NCI-H1092 treated with DMSO at 0.1 percent for 48 hours (cell line): ENCODE measurements at regions not wholly inside any gene's neighbourhood (a gene's known extent, or its start where the extent isn't known, plus 50 kb on each side); places are given as distances from the start of the nearest gene placed in this dataset.

Source experiments
- DNase-seq: peaks from one replicate; lab custom pipeline; 2025; lab: John Stamatoyannopoulos, UW

DNA sequence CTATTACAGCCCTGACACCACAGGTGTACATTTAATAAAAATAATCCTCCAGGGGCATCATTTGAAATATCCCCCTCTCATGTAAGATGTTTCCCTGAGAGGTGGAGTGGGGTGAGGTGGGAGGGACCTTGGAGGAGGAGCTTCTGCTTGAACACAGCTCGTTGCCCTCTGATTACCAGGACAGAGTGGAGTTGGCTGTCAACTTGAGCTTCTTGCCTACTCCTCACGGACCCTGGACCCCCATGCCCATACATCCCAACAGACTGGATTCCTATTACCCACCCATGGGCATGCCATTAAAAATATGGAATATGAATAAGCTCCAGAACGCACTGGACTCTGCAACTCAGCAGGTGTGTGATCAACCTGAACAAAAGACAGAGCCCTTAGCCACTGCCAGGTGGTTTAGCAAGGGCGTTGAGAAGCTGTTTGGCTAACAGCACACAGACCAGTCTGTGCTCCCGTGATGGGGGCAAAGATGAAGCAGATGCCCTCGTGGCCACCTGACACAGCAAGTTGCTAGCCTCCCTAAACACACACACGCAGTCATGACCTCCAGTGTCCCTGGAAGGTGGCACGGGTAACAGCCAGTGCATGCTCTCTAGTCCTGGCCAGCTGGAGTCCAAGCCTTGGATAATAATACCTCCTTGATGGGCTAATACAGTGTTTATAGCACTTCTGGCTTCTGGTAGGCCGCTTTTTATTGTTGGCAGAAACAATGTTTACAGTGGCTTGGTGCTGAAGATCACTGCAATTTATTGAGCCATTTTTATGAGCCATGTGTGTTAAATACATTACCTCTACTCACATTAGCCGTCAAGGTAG lies 155.0 kb downstream of the TOMM20 start:
- DNase-seq: peak; percentile 98

DNA sequence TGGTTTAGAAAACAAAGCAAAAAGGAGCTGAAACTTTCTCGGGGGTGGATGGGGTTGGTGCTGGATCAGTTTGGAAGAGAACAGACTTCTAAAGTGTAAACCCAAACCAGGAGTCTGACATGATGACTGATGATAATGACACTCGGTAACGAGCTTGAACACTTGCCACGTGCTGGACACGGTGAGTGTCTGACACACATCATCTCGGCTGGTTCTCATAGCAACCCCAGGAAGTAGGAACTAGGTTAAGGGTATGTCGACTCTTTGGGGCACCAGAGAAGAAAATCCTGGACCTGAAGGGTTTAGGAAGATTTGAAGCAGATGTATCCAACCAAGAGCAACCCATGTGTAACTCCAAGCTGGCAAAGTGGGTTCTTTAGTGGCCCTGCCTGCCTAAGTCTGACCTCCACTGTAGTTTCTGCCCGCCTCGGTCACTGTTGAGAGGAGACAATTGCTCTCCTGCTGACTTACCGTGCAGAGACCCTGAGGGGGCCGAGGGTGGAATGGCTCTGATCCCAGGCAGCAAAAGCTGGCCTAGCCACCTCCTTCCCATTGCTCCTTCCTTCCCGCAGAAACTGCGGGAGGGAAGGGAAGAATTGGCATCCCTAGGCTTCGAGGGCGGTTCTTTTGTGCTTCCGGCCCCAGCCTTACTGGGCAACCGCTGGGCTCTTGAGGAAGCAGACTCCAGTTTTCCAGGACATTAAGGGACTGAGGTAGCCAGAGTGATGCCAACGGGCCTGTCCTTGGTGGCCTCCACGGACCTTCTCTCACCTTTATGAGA lies 156.0 kb downstream of the TOMM20 start:
- peak; percentile 43 for DNase-seq

DNA sequence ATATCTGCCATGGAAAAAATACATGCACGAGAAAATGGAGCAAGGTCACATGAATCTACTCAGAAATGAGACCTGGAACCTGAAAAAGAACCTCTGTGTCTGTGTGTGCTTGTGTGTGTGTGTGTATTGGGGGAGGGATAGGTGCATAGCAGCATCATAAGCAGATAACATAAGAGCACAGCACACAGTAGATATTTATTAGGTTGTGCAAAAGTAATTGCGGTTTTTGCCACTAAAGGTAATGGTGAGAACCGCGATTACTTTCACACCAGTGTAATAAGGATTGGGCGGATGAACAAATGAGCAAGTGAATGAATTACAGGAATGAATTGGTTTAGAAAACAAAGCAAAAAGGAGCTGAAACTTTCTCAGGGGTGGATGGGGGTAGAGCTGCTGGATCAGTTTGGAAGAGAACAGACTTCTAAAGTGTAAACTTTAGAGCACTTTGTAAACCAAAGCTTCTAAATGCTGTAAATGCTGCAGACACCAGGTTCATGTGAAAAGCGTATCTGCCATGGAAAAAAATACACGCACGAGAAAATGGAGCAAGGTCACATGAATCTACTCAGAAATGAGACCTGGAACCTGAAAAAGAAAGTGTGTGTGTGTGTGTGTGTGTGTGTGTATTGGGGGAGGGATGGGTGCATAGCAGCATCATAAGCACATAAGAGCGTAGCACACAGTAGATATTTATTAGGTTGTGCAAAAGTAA lies 156.9 kb downstream of the TOMM20 start:
- peak; percentile 57 for DNase-seq

DNA sequence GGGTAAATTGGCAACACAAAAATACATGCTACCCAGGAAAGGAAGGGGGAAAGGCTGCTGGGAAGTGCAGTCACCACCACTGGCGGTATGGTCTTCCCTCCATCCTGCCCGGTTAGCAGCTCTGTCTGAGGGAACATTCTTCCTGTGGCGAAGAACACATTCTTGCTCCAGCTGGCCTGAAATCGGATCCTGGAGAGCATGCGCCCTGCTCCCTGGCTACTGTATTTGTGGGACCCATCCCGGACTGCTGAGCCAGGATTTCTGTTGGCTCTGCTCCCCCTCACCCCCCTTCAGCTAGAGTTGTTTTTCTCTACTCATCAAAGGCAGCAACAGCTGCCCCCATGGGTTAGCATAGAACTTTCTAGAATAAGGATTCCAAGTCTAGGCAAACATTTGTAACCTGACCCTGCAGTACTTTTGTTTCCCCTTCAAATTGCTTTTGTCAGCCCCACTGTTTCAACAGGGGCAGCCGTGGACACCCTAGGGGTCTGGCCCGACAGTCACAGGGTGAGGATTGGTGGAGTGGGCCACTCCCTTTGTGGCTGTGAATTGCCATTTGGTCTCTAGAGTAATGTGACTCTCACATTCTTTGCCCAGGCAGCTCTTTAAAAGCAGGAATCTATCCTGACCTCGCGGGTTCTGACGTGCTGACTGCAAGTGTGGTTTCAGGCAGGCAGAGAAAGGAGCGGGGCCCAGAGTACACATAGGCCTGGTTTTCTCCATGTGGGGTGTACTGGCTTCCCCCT lies 157.7 kb downstream of the TOMM20 start:
- DNase-seq: peak; percentile 88

DNA sequence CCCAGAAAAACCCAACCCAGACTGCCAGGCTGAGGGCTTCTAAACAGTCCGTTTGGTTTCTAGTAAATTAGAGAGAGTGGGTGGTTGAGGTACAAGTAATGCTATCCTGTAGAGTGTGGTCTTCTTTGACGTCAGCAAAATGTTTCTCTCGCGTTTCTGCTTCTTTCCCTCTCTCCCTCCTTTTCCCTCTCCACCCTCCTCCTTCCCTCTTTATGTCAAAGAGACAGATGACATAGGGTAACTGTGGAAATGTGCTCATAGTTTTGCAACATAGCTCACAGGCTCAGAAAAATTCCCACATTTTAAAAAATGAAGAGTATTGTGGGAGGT lies 158.3 kb downstream of the TOMM20 start:
- peak; percentile 72 for DNase-seq

DNA sequence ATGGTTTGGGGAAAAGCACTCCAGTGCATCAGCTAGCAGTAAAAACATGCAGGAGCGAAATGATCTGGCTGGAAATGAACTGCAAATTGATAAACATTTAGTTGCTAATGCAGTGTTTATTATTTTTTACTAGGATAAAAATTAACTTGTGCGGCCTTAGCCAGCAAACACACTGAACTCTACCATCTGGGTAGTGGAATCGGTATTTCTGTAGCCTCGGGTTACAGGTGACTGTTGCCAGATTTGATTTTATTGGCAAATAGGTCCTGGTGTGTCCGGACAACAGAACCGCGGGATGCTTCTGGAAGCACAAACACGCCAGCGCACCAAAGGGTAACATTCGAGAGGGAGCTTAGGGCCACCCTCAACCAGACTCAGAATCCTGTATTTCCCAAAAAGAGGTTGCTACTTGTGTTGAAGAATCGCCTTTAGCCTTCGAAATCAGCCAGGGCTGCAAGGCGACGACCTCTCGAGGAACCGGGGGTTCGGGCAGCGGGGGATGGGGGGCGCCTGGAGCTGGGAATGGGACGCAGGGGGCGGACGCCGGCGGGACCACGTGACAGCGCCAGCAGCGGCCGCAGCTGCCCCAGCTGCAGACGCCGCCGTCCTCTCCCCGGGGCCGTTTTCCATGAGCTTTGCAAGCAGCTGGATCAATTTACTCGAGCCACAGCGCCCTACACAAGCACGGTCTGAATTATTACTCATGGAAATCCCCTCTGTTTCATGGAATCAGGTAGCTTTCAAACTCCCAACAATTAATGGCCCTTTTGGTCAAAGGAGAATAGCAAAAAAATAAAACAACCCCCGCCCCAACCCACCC lies 158.8 kb downstream of the TOMM20 start:
- peak; percentile 94 for DNase-seq

DNA sequence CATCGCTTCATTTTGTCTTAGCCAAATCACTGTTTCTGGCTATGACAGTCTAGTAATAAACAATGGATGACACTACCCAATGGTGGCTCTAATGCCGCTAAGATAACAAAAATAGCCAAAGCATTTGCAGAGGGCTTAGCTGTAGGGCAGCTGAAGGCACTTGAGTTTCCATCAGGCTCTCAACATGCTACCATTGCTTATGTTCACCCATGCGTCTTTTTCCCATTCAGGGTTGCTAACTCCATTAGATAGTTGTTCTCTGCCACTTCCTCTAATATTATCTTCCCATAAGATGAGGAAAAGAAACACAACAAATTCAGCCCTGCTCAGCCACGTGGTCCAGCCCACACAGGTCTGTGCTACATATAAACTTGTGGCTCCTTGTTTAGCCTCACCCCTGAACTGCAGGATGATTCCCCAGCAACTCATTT lies 159.6 kb downstream of the TOMM20 start:
- peak; percentile 77 for DNase-seq

DNA sequence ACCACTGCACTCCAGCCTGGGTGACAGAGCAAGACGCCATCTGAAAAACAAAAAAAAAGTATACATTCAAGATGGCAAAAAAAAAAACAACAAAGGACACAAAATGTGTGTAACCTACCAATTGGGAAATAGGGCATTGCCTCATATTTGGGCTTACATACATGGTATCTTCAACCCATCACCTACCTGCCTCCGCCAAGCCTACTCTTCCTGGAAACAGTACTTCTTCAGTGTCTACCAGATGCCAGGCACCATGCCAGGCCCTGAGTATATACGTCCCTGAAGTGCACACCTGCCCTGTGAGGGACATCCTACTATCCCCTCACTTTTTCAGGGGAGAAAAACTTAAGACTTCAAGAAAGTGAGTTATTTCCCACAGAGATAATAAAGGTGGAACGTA lies 160.2 kb downstream of the TOMM20 start:
- DNase-seq: peak; percentile 48

DNA sequence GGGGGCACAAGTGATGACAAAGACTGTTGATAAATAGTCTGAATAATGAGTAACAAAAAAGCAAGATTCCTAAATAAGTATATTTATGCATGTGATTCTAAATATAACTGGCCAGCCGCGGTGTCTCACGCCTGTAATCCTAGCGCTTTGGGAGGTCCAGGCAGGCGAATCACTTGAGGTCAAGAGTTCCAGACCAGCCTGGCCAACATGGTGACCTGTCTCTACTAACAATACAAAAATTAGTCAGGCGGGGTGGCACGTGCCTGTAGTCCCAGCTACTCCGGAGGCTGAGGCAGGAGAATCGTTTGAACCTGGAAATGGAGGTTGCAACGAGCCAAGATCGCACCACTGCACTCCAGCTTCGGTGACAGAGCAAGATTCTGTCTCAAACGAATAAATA lies 161.5 kb downstream of the TOMM20 start:
- no peak for DNase-seq

DNA sequence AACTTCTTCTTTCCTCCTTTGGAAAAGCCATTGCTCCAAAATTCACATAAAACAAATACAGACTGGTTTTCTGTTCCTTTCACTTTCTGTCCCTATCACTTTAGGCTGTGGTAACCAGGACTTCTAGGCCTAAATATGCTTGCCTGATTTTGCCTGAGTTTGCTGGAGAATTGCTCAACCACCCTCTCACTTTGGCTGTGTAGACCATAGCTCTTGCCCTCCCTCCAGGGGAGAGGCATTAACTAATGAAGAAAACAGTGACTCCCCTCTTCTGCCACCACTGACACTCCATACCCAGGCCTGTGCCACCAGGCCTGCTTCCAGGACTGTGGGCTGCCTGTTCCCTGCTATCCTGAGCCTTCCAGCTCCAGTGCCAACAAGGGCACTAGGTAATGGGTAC lies 163.5 kb downstream of the TOMM20 start:
- DNase-seq: no peak

DNA sequence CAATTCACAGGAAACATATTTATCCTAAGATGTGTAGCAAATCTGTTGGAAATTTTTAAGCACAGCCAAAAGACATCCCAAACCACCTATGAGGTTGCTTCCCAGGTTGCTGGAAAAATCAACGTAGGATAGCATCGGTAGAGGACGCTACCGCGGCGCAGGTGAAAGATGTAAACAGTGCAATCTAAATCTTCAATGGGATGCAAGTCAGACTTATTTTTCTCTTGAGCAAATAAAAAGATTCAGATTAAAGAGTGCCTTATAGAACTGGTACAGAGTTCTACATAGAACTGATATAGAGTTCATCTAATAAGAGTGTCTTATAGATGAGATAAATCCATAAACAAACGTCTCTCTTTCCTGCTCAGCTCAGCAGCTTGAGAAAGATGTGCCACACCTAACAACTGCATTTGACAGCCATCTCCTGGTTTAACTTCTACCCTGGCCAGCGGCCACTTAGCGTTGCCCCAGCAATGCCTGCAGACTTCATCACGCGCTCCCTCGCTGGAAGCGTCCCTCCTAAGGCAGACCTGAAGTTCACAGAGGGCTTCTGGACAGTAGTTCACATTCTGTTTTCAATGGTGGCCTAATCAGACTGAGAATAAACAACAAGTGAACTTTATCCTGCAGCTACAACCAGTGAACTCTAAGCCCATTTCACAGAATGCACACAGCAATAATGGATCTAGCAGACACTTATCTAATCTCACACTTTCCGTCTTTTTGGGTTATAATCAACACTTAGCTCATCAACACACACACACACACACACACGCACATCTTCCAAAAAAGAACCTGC lies 164.5 kb downstream of the TOMM20 start:
- no peak for DNase-seq

DNA sequence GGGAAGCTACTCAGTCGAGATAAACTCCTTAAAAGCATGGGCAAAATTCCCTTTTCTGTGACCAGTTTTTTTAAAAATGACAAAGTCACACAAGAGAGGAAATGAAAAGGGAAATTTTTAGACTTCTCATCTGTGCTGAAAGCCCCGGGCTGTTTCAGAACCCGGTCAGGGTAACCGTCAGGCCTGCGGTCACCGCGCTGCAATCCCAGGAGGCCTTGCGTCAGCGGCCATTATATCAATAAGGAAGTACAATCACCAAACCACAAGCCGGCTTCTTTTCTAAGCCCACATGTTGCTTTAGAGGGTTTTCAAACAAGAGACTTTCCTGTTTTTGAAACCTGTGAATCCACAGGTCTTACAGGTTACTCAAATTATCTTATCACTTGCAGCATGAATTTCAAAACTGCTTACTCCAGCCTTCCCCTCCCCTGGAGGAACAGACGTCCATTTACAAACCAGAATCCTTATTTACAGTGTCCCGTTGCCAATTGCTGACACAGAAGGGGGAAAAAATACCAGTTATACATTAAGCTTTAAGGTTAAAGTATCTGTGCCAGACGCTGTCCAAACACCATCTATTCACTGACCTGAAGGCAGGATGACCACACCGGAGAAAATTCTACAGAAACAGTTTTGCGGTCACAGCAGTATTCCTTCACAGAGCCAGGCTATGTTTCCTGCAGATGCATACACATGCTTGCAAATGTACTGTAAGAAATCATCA lies 165.3 kb downstream of the TOMM20 start:
- no peak for DNase-seq

DNA sequence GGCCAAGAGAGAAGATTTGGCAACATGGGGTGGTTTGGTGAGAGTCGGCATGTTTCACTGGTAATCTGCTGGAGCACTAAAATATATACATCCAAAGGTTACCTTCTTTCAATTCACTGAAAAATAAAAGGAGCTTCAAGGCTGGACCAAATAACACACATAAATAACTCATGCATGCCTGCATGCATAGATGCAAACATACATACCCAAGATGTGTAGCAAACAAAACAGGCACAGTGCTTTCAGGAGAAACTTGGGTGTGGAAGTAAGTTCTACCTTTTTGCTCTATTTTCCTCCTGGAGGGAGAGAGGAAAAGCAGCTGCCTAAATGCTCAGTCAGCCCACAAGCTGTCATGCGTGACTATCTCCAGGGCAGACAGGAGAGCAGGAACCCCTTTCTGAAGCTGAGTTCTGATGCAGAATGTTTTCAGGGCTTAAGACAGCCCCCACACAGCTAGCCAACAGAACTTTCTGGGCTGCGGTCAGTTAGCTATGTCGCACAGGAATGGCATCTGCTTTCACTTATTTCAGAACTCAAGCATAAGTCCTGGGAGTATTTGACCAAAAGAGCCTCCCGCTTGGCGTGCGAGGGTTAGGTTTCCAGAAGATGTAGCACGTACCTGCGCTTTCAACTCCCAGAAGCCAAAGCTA lies 166.2 kb downstream of the TOMM20 start:
- peak; percentile 34 for DNase-seq

DNA sequence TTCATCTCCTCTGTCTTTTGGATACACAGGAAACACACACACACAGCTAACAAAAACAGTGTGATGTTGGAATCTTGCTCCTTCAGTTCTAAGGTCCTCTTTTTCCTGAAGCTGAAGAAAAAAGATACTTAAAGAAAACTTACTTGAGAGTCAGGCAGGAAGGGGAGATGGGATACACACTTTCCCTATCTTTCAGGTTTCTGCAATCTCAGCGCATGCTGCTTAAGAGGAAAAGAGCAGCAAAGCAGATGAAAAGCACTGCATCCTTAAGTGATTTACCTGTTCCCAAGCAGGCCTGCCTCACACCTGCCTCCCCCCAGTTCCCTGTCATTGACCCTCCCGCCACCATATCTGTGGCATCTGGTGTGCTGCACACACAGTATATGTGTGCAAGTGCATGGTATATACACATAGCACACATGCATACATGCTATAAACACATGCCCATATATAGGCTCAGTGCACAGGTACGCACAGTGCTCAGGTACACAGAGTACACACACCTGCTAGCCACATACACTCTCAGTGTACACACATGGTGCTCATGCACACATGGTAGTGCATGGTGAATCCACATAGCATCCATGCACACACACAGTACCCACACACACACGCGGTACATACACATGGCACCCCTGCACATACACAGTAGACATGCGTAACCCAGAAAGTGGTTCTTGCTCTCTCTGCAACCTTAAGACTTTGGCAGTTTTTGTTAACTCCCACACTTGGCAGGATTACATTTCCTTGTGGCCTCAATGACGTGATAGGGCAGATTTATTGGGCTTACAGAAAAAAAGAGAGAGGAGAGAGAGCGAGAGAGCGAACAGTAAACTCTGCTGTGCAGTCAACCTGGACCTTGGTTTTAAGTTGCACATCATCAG lies 166.9 kb downstream of the TOMM20 start:
- no peak for DNase-seq

DNA sequence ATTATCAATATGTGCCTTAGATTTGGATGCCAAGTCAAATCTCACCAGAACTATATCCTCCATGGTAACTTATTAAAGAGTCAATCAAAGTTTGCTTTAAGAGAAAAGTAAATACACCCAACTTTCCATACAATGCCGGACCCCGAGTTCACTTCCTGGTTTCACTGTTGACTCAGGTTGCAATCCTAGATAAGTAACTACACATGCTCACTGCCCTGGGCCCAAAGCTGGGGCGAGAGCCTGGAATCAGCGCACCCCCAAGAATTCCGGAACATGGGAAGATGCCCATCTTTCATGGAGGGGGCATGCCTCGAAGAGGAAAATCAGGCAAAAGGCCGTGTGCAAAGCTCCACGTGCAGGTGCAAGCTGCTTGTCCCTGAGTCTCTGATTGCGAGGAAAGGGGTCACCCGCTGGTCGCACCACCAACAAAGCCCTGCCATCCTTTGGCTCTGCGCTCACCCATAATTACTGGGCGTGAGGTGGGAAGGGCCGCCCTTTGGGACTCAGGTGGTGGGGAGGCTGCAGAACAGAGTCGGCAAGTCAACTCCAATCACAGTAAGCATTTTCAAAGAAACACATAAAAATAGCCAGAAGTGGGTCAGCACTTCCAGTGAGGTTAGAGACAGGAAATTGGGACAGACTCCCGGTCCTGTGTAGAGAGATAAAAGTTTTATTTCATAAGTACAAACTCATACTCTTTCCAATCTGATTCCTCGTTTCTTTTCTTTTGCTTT lies 167.7 kb downstream of the TOMM20 start:
- DNase-seq: no peak

DNA sequence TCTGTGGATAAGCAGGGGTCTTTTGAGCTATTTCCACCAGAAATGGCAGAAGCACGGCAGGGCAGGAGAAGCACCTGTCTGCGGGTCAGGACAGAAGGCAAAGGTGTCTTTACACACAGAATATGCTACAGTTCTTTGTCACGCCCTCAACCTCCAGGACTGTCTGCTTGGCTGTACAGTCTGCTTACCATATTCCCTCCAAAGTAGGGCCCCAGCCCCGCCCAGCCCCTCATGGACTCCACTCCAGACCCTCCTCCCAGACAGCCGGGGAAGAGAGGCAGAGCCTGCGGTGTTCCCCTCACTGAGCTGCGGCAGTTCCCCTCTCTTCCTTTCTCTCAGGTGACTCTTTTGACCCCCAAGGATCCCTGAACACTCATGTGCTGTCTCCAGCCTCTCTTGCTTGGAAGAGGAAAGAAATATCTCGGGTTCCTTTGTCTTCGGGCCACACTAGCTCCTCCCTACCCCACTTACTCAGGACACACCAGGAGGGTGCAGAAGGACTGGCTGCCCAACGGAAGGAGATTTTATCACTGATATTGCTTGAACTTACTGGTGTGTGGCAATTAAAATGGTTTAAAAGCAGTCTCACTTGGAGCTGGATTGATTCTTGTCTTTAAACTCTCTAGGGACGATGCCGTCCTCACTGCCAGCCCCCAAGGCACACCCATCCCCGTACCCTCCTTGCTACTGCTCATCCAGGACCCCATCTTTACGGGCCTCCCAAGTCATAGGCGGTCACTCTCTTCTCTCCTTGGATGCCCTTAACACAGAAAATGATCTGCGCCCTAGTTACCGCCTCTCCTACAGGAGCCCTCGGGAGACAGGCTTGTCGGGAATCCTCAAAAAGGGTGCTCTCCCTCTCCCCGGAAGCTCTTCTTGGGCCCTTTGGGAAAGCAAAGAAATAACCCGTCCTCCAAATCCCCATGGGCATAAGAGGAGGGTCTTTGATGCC lies 169.7 kb downstream of the TOMM20 start:
- no peak for DNase-seq
